ENCODE measurements at regions not wholly inside any gene's neighbourhood (a gene's known extent, or its start where the extent isn't known, plus 50 kb on each side); places are given as distances from the start of the nearest gene placed in this dataset.
"Not testable (repeated sequence)": the region's sequence is repeated elsewhere in the genome, so short reads cannot be mapped to it uniquely, and the experiment has no call there.

DNA sequence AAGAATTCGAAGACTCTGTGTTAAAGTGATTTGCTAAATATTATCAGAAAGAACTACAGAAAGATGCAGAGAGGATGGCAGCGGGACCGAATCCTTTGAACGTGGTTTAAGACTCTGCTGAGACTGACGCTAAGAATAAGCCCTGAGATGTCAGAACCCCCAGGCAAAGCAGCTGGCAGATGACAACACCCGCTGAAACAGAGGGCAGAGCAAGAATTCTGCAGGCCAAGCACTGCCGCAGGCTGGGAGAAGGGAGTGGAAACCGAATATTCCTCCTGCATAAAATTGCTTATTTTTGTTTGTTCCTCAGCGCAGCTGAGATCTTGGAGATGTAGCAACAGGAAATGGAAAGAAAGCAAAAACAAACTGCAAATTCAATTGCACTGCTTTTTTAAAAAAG, 153.3 kb downstream of the ADRA2C start:
- not testable (repeated sequence) for DNase-seq (ENCODE audit: low read depth in 4 of 4, low spot score in 3 of 4)

DNA sequence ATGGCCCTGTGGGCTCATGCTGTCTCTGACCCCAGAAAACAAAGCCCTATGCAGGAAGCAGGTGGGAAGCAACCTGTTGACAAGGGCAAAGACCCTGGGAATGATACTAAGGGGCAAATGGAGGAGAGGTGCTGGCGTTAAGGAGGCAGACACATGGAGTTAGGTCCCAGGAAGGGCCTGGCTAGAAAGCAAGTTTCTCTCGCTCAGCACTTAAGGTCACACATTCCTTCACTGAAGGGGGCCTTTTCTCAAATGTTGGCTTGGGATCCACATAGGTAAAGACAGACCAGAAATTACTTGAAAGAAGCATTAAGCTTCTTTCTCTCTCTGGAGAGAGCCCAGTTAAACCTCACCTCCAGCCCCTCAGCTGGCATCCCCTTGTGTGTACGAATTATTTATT, 155.7 kb downstream of the ADRA2C start:
- not testable (repeated sequence) for DNase-seq (ENCODE audit: low read depth in 4 of 4, low spot score in 3 of 4)

DNA sequence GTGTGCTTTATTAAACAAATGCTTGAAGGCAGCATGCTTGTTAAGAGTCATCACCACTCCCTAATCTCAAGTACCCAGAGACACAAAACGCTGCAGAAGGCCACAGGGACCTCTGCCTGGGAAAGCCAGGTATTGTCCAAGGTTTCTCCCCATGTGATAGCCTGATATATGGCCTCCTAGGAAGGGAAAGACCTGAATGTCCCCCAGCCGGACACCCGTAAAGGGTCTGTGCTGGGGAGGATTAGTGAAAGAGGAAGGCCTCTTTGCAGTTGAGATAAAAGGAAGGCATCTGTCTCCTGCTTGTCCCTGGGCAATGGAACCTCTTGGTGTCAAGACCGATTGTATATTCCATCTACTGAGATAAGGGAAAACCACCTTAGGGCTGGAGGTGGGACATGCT, 159.7 kb downstream of the ADRA2C start:
- DNase-seq (ENCODE audit: low read depth in 4 of 4, low spot score in 3 of 4): not testable (repeated sequence)

DNA sequence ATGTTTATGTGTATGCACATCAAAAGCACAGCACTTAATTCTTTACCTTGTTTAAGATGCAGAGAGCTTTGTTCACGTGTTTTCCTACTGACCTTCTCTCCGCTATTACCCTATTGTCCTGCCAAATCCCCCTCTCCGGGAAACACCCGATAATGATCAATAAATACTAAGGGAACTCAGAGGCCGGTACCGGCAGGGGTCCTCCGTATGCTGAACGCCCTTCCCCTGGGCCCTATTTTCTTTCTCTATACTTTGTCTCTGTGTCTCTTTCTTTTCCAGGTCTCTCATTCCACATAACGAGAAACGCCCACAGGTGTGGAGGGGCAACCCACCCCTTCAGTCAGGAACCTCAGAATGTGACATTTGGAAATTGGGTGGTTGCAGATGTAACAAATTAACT, 160.1 kb downstream of the ADRA2C start:
- not testable (repeated sequence) for DNase-seq (ENCODE audit: low read depth in 4 of 4, low spot score in 3 of 4)

DNA sequence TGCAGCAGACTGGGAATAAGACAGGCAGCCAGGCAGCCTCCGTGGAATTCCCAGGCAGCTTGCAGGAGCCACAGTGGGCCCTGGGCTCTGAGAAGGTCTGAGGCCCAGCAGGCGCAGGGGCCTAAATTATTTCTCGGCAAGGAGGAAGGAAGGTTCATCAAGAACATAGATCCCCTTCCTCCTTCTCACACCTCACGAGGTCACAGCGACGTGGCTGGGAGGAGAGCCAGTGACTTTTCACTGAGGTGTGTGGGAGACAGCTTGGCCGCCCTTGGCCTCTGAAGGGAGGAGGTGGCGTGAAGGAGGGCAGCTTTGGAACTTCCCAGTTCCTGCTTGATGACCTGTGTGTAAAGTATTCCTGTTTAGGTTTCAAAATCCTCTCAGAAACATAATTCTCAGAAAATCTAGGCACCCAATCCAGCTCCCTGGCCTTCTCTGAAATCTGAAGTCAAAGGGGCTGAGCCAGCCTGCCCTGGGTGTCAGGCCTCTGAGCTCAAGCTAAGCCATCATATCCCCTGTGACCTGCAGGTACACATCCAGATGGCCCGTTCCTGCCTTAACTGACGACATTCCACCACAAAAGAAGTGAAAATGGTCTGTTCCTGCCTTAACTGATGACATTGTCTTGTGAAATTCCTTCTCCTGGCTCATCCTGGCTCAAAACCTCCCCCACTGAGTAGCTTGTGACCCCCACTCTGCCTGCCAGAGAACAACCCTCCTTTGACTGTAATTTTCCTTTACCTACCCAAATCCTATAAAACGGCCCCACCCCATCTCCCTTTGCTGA, 161.0 kb downstream of the ADRA2C start:
- DNase-seq (ENCODE audit: low read depth in 4 of 4, low spot score in 3 of 4): not testable (repeated sequence)

DNA sequence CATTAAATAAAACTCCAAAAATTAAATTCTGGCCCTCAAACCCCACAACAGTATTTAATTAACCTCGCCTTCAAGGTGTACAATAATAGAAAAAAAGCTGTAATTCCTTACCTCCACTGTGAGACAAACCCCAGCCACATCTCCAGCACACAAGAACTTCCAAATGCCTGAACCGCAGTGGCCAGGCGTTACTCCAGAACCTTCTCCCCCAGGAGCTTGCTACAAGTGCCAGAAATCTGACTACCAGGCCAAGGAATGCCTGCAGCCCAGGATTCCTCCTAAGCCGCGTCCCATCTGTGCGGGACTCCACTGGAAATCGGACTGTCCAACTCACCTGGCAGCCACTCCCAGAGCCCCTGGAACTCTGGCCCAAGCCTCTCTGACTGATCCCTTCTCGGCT, 163.2 kb downstream of the ADRA2C start:
- DNase-seq (ENCODE audit: low read depth in 4 of 4, low spot score in 3 of 4): not testable (repeated sequence)

DNA sequence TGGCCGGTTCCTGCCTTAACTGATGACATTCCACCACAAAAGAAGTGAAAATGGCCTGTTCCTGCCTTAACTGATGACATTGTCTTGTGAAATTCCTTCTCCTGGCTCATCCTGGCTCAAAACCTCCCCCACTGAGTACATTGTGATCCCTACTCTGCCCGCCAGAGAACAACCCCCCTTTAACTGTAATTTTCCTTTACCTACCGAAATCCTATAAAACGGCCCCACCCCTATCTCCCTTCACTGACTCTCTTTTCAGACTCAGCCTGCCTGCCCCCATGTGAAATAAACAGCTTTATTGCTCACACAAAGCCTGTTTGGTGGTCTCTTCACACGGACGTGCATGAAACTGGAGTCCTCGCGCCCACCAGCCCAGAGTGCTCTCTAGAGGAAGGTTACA, 166.5 kb downstream of the ADRA2C start:
- DNase-seq (ENCODE audit: low read depth in 4 of 4, low spot score in 3 of 4): not testable (repeated sequence)

DNA sequence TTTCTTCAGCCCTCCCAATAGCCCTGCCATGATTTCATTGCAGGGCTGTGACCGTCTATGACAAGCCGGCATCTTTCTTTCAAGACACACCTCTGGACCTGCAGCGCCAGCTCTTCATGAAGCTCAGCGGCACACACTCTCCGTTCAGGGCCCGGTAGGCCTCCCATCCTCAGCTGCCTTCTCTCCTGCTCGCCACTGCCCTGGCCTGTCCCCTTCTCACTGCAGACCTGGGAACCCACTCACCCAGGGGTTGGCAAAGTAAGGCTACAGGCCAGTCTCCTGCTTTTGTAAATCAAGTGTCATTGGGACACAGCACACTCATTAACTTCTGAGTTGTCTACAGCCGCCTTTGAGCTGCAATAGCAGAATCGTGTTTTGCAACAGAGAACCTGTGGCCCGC, 169.2 kb downstream of the ADRA2C start:
- not testable (repeated sequence) for DNase-seq (ENCODE audit: low read depth in 4 of 4, low spot score in 3 of 4)

DNA sequence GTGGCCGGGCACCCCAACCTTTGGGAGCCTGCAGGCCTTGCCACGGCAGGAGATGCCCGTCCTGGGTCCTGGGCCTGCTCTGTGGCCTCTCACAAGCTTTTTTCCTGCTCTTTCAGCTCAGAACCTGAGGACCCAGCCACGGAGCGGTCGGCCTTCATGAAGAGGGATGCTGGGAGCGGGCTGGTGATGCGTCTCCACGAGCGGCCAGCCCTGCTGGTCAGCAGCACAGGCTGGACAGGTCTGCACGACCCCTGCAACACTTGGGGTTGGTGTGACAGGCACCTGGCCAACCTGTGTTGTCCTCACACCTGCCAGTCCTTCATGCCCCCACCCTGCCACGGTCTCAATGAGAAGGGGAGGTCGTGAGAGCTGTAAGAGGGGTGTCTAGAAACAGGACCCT, 170.0 kb downstream of the ADRA2C start:
- no peak for DNase-seq (ENCODE audit: low read depth in 4 of 4, low spot score in 3 of 4)

DNA sequence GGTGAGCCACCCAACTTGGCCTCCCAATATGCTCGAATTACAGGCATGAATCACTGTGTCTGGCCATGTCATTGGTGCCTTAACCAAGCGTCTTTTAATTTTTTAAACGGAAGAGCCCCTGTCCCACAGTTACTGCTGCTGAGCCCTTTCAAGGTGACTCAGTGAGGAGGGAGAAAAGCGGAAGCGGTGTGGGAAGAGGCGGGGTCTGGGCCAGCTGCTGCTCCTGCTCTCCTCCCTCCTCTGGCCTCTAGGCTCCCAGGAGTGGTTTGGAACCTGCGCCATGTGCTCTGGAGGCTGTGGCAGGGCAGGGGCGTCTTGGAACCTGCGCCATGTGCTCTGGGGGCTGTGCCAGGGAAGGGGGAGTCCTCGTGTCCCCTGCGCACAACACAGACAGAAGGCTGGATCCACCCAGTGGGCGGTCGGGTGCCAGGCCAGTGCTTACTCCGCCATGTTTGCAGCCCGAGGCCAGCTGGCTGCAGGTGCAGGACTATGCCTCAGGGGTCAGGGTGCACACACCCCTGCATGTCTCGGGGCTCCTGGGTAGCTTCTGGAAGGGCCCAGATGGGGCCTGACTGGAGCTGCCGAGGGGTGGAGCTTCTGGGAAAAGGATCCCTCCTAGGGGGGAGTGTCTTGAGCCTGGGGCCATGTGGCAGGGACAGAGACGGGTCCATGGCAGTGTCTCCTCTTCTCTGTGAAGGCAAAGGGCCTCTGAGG, 171.8 kb downstream of the ADRA2C start:
- DNase-seq (ENCODE audit: low read depth in 4 of 4, low spot score in 3 of 4): not testable (repeated sequence)

DNA sequence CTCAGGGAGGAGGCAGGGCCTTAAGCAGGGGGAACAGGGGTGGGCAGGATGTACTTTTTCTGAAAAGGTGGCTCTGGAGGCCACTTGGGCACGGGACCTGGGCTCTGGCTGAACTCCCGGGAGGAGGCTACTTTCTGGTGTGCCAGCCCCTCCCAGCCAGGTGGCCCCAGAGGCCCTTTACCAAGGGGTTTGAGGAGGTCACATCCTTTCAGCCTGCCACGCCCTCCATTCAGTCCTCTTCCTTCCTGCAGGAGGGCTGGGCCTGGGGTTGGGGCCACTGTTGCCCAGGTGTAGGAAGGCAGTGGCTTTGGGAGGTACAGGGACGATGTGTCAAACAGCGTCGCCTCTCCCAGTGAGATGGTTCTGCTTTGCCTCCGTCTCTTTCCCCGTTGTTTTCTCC, 172.5 kb downstream of the ADRA2C start:
- not testable (repeated sequence) for DNase-seq (ENCODE audit: low read depth in 4 of 4, low spot score in 3 of 4)

DNA sequence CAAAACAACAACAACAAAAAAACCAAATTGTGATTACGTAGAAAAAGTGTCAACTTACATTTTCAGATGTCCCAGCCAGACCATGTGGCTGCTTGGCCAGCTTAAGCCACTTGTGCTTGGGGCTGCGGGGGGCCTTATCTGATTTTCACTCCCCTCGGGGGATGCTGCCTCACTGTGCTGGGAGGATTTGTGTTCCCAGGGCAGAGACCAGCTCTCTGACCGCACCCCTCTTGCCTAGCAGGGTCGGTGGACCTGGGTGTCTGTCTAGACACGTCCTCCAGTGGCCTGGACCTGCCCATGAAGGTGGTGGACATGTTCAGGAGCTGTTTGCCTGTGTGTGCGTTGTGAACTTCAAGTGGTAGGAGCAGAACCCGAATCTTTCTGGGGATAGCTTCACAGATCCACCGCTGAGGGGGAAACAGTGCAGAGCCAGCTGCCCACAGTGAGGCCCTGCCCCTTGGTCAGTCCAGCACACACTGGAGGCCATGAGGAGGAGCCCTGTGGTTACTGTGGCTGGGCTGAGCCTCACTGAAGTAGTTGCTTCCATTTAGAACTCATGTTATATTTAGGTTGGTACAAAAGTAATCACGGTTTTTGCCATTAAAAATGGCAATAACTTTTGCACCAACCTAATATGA, 173.9 kb downstream of the ADRA2C start:
- DNase-seq (ENCODE audit: low read depth in 4 of 4, low spot score in 3 of 4): not testable (repeated sequence)

DNA sequence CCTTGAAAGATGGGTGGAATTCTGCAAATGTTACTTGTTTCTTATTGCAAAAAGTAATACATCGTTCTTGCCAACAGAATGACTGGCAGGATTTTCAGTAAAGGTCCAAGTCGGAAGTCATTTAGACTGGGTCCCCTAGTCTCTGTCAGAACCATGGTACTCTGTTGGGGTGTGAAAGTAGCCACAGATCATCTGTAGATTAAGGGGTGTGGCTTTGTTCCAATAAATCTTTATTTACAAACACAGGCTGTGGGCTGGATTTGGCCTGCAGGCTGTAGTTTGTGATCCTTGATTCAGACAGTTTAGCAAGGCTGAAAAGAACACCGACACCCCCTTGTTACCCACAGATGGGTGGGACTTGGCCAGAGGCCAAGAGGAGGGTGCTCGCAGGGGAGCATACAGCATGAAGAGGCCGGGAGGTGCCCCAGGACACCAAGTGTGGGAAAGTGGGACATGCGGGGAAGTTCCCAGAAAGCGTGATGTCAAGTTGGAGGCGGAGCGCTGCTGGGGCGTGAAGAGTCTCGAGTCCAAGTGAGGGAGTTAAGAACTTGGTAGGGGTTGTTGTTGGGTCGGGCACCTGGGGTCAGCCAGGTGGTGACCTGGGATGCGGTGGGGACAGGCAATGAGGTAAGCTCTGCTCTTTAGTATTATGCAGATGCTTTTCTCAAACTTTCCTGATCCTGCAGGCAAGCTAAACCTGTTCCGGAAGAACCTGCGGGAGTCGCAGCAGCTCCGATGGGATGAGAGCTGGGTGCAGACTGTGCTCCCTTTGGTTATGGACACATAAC, 175.7 kb downstream of the ADRA2C start:
- not testable (repeated sequence) for DNase-seq (ENCODE audit: low read depth in 4 of 4, low spot score in 3 of 4)

DNA sequence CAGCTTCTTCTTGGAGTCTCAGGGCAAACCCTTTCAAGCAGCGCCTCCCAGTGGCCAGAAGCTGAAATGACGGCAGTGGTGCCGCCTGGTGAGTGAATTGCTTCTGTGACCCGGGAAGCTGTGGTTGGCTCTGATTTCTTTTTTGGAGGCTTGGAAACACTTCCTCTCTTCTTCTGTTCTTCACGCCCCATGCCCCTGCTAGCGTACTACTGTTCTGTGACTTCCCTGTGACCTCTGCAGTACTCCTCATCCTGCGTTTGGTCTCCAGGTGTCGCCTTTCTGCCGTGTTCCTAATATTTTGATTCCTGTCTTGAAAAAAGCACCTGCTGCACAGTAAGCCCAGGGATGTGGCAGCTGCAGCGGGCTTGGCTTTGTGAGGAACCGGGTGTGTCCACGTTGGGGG, 176.4 kb downstream of the ADRA2C start:
- not testable (repeated sequence) for DNase-seq (ENCODE audit: low read depth in 4 of 4, low spot score in 3 of 4)

DNA sequence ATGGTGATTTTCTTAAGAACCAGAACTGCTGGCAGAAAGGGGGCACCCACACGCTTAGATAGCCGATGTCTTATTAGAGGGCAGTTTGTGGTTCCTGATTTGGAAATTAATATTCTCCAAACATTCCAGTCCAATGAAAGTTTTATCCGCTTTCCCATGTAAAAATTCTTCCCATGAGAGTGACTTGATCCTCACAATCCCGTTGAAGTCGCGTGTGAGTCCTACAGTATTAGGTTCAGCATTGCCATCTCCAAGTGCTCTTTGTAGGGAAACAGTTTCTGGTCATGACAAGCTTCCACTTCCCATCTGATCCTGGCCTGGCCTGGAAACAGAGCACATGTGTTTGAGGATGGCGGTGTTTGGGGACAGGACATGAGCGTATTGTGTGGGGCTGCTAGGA, 176.9 kb downstream of the ADRA2C start:
- not testable (repeated sequence) for DNase-seq (ENCODE audit: low read depth in 4 of 4, low spot score in 3 of 4)

DNA sequence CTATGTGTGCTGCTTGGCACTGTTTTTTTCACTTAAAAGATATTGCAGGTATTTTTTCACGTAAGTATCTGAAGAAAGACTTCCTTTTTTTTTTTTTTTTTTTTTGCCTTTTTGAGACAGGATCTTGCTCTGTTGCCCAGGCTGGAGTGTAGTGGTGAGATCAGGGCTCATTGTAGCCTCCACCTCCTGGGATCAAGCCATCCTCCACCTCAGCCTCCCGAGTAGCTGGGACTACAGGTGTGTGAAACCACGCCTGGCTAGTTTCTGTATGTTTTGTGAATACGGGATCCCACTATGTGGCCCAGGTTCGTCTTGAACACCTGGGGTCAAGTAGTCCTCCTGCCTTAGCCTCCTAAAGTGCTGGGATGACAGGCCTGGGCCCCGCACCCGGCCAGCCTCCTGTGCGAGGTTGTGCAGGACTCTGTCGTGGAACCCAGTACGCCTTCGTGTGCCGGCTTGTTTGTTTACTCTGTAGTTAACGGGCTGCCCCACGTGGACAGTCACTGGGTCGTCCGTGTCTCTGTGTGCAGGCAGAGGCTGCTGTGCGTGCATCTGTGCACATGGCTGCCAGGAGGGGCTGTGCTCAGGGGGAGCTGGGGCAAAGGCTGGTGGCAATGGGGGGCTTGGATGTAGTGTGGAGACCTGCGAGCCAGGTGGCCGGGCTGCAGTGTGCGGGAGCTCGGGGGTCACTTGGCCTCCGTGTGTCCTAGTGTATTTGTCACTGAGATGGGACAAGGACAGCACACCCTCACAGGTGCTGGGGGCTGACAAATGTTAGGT, 179.5 kb downstream of the ADRA2C start:
- no peak for DNase-seq (ENCODE audit: low read depth in 4 of 4, low spot score in 3 of 4)

DNA sequence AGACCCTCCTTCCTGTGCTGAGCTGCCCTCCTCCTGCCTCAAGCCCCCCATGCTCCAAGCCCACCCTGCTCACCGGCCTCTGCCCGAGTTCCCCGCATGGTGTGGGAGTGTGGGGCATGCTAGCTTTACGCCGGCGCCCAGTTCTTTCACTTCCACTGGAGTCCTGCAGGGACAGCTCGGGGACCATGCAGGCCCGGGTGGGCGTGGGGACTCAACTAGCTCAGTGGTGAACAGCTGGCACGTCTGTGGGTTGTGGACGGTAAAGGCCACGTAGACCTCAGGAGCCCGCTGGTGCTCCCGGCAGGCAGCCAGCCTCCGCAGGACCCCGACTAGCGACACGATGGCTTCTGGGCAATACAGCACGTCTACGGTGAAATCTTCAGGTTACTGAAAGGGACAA, 180.4 kb downstream of the ADRA2C start:
- not testable (repeated sequence) for DNase-seq (ENCODE audit: low read depth in 4 of 4, low spot score in 3 of 4)

DNA sequence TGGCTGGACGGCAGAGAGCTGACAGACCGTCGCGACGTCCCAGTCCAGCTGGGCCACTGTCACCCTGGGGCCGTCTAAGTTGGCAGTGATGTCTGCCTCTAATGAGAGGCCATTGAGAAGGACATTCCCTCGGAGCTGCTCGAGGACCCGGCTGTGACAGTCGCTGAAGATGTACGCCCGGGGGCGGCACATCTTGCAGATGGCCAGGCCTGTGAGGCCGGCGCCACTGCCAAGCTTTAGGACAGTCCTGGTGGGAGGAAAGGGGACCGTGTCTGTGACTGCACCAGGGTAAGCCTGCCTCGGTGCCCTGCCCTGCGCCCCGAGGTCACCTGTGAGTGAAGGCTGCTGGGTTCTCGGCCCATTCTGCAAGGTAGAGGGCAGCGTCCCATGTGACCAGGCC, 181.6 kb downstream of the ADRA2C start:
- DNase-seq (ENCODE audit: low read depth in 4 of 4, low spot score in 3 of 4): not testable (repeated sequence)

DNA sequence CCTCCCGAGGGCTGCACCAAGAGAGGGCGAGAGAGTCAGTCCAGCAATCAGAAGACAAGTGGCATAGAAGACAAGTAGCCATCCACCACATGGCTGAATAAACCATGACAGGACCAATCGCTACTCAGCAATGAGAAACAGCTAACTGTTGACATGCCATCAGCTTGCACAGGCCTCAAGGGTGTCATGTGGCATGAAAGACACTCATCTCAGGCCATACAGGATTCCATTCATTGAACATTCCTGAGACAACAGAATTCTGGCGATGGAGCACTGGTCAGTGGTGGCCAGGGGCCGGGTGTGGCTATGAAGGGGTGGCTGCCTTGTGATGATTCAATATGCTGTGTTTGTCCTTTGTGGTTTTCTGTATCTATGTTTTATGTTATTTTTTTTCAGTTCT, 182.0 kb downstream of the ADRA2C start:
- DNase-seq (ENCODE audit: low read depth in 4 of 4, low spot score in 3 of 4): not testable (repeated sequence)

DNA sequence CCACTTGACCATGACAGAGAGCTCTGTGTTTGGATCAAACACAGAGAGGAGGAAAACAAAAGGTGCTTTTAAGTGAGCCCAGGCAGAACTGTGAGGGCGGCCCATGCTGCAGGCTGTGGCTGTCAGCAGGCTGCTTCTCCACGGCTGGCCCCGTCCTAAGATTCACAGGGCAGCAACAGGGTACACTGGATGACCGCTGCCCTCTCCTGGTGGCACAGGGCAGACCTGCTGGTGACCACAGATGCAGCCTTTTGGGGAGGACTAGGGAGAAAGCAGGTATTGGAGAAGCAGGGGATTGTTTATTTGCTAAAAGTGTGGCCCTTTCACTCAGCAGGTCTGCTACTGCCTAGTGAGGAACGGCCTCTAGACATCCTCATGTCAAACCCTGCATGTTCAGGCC, 183.7 kb downstream of the ADRA2C start:
- DNase-seq (ENCODE audit: low read depth in 4 of 4, low spot score in 3 of 4): not testable (repeated sequence)
